Right lobe of liver (tissue), 6 donors: ENCODE measurements at regions not wholly inside any gene's neighbourhood (a gene's known extent, or its start where the extent isn't known, plus 50 kb on each side); places are given as distances from the start of the nearest gene placed in this dataset.

Experiments used
- ATAC-seq, 4 donors: fragments of 200-7000 bp; cut with Tn5 transposase; one replicate each; pipeline ENCODE4 v1.9.1; 2020; ENCODE audit warnings: mild to moderate bottlenecking in 4 of 4, moderate library complexity in 4 of 4
- DNase-seq, 3 donors: peaks; one replicate each; pipeline ENCODE4 v3.0.0-alpha.2; 2020
- H3K27ac ChIP-seq, 3 donors: fragments of 200-600 bp; one replicate each; pipeline ENCODE4 v1.8.0; 2022
- H3K27me3 ChIP-seq, 2 donors: fragments of 200-600 bp; one replicate each; pipeline ENCODE4 v1.8.0; 2022
- H3K36me3 ChIP-seq, 4 donors: fragments of 200-600 bp; sonication (generic) in 1 of 4; one replicate each; pipeline versions ENCODE4 v1.5.1 to v1.8.0; 2017 to 2022; ENCODE audit warnings: control low read depth in 1 of 4
- H3K4me1 ChIP-seq, 4 donors: fragments of 200-600 bp; sonication (generic) in 1 of 4; one replicate each; pipeline versions ENCODE4 v1.5.1 to v1.8.0; 2017 to 2022; ENCODE audit warnings: control low read depth in 1 of 4
- H3K4me3 ChIP-seq, 3 donors: fragments of 200-600 bp; one replicate each; pipeline ENCODE4 v1.8.0; 2022
- H3K9me3 ChIP-seq, 4 donors: fragments of 200-600 bp; sonication (generic) in 1 of 4; one replicate each; pipeline versions ENCODE4 v1.5.1 to v1.8.0; 2017 to 2022; ENCODE audit warnings: control low read depth in 1 of 4
- CTCF ChIP-seq, 4 donors: fragments of 200-600 bp in 3 of 4; fragments of 450-650 bp in 1 of 4; IDR thresholded peaks; one replicate each; pipeline versions ENCODE4 v1.5.1 to v1.8.0; 2016 to 2022; ENCODE audit warnings: antibody characterized with exemption in 4 of 4, mild to moderate bottlenecking in 2 of 4
- POLR2A ChIP-seq: fragments of 450-650 bp; IDR thresholded peaks from one replicate; pipeline ENCODE4 v1.6.1; 2017; ENCODE audit warnings: antibody characterized with exemption, mild to moderate bottlenecking
- WGBS: methylation state at CpG from one replicate; pipeline ENCODE4 v1.1.6; 2018; ENCODE audit warnings: low coverage, low lambda C conversion rate; ENCODE audit not compliant: insufficient coverage; ENCODE audit errors: missing lambda C conversion rate; 5-methylcytosine and 5-hydroxymethylcytosine counted together
- intact Hi-C, 2 donors: fragments of 100-400 bp; cut with DNase I; formaldehyde crosslinking; loops; one replicate each; pipeline versions ENCODE4 v1.11.2 to v1.14.1; 2022
- donor health status: DM: no; HTN: yes; CAD: no.
- donor health status: DM: no; HTN: no; CAD: no.
- donor health status: DM: no; HTN: no; CAD: no.
- donor health status: DM: no; HTN: yes; CAD: no.
- donor health status: DM: no; HTN: yes; CAD: no.

DNA sequence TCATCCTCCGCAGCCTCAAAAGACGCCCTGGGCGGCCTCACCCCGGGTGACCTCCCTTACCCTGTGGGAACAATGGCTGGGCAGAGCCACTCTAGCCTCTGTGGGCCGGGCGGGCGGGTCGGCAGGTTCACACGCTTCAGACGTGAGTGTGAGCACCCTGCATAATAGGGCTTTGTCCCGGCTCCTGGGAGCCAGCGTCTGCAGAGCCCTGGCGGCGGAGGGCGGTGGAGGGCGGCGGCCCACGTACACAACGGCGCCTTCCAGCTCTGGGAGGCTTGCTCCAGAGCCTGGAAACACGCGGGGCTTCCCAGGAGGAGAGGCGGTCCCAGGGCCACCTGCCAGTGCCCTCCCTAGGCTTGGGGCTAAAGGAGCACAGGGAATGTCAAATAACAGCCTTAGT lies 205.6 kb downstream of the BCL11B start:
- 60% methylated on average over 3 of the region's 23 CpGs for WGBS
- TF ChIP-seq POLR2A (no peak), CTCF (IDR thresholded peaks at IDR 0.05) (no peak)
- Histone ChIP-seq H3K4me1 (no peaks in the 10 kb centered on the region), H3K9me3 (no peaks in the 10 kb centered on the region), H3K36me3 (no peaks in the 10 kb centered on the region), H3K27ac (no peak overlapping the region), H3K4me3 (no peak overlapping the region), H3K27me3 (no peaks in the 10 kb centered on the region)
- intact Hi-C loops: no loop called here
- ATAC-seq (no peak), DNase-seq (peak in 1 of 3 donors; percentile 34)

- no CpG with 5 or more reads among the region's 2 CpGs for WGBS
- H3K27me3 ChIP-seq: no peaks in the 10 kb centered on the region
- no peaks in the 10 kb centered on the region for H3K4me1 ChIP-seq
- TF ChIP-seq CTCF (IDR thresholded peaks at IDR 0.05): no peak
- TF ChIP-seq POLR2A: no peak
- no peak overlapping the region for H3K27ac ChIP-seq
- no peak overlapping the region for H3K4me3 ChIP-seq
- intact Hi-C loops: no loop called here
- H3K36me3 ChIP-seq: no peaks in the 10 kb centered on the region
- DNase-seq: peak in 1 of 3 donors; percentile 44
- ATAC-seq: peak in 1 of 4 donors; percentile 23
- no peaks in the 10 kb centered on the region for H3K9me3 ChIP-seq
These were observed 204.7 kb downstream of the BCL11B start for GRCh38 chr14:99067141-99067920.

GRCh38 chr14:99067927-99068326 lies 204.1 kb downstream of the BCL11B start:
- TF ChIP-seq POLR2A (no peak), CTCF (IDR thresholded peaks at IDR 0.05) (no peak)
- no peak for DNase-seq
- intact Hi-C loops: no loop called here

DNA sequence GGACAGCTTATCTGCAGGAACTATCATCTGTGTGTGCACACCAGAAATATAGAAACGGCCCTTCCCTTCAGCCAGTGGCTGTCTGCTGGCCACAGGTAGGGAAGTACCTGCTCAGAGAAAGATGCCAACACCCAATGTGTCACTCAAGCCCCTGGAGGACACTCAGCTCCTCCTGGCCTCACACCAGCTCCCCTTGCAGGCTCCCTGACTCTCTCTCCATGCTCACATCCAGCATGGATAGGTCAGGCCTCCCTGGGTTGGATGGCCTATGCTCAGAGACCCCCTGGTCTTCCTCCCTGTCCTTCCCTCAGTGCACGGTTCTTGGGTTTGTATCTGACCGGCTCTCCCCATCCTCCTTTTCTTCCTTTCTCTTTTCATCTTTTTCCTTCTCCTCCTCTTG lies 202.1 kb downstream of the BCL11B start:
- H3K9me3 ChIP-seq: no peaks in the 10 kb centered on the region
- no peaks in the 10 kb centered on the region for H3K27me3 ChIP-seq
- H3K4me3 ChIP-seq: no peak overlapping the region
- TF ChIP-seq CTCF (IDR thresholded peaks at IDR 0.05) (no peak), POLR2A (no peak)
- no peaks in the 10 kb centered on the region for H3K36me3 ChIP-seq
- H3K4me1 ChIP-seq: no peaks in the 10 kb centered on the region
- 75% methylated on average over 2 of the region's 3 CpGs for WGBS
- H3K27ac ChIP-seq: no peak overlapping the region
- intact Hi-C loops: no loop called here
- ATAC-seq (no peak), DNase-seq (peak in 1 of 3 donors; percentile 24)

More at GRCh38 chr14:99067927-99068326, 204.1 kb downstream of the BCL11B start:
- Histone ChIP-seq H3K27ac (no peak overlapping the region), H3K36me3 (no peaks in the 10 kb centered on the region), H3K4me1 (no peaks in the 10 kb centered on the region), H3K4me3 (no peak overlapping the region), H3K27me3 (no peaks in the 10 kb centered on the region), H3K9me3 (no peaks in the 10 kb centered on the region)
- 82% methylated on average over 5 of the region's 5 CpGs for WGBS
- ATAC-seq: no peak
